ENCODE measurements at regions not wholly inside any gene's neighbourhood (a gene's known extent, or its start where the extent isn't known, plus 50 kb on each side); places are given as distances from the start of the nearest gene placed in this dataset.
"Not testable (repeated sequence)": the region's sequence is repeated elsewhere in the genome, so short reads cannot be mapped to it uniquely, and the experiment has no call there.

DNA sequence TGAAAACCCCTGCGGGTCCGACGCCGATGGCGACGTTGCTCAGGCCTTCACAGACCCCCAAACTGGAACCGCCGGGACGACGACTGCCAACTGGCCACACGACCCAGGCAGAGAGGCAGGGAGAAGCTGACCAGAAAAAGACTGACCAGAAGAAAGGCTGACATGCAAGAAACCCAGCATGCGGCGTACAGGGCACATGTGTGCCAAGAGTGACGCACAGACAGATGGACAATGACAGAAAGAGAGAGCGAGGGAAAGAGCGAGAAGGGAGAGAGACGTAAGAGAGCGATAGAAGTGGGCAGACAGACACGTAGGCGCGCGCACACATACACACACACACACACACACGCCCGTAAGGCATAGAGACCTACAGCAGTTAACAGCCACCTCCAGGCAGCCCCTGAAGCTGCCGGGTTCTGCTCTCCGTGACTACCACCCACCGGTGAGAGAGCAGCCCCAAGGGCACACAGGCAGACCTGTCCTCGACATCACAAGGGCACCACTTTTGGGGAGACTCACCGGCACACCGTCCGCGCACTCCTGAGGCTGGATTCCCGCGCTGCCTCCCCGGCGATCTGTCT is 67.2 kb upstream of the ZNF527 start:
- no peak for DNase-seq

GRCh38 chr19:37304190-37304883 is 66.6 kb upstream of the ZNF527 start:
- no peak for DNase-seq

DNA sequence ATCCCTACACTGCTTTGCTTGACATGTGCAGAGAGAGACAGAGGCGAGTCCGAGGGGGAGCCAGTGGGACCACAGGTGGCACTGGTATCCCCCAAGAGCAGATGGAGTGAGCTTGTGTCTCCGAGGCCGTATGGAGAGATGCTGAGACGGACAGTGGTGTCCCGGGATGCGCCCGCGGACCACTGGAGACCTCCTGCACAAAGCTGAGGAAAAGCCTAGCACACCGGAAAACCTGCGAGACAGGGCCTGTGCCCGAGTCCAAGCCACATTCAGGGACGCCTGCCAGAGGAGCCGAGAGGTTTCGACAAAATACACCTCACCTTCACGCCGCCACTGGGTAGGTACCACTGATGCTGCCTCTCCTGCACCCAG is 66.0 kb upstream of the ZNF527 start:
- no peak for DNase-seq

DNA sequence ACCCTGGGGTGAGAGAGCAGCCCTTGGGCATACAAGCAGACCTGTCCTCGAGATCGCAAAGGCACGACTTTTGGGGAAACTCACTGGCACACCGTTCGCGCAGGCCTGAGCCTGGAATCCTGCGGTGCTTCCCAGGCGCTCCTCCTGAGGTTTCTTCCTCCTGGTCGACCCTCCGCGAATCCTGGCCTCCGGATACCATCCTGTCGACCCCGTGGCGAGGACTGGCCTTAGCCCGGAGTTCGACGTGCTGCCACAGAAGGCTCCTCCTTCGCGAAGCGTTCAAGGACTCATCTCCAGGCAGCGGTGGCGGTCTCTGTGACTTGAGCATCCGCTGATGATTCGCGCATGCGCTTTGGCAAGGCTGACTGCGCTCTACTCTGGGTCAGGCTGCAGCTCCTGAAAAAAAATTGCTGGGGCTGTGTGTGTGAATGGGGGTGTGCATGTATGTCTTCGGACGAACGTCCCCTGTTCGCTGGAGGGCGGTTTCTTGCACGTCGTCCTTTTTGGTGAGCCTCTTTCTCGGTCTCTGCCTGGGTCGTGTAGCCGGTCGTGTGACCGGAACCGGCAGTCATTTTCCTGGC is 64.4 kb upstream of the ZNF527 start:
- no peak for DNase-seq

- peak; percentile 24 for DNase-seq
Measured at GRCh38 chr19:37309834-37310575, 60.9 kb upstream of the ZNF527 start.

- DNase-seq: peak; percentile 14
Measured at GRCh38 chr19:37312531-37313334, 58.2 kb upstream of the ZNF527 start.

GRCh38 chr19:37313335-37313627 is 57.6 kb upstream of the ZNF527 start:
- DNase-seq: no peak

DNA sequence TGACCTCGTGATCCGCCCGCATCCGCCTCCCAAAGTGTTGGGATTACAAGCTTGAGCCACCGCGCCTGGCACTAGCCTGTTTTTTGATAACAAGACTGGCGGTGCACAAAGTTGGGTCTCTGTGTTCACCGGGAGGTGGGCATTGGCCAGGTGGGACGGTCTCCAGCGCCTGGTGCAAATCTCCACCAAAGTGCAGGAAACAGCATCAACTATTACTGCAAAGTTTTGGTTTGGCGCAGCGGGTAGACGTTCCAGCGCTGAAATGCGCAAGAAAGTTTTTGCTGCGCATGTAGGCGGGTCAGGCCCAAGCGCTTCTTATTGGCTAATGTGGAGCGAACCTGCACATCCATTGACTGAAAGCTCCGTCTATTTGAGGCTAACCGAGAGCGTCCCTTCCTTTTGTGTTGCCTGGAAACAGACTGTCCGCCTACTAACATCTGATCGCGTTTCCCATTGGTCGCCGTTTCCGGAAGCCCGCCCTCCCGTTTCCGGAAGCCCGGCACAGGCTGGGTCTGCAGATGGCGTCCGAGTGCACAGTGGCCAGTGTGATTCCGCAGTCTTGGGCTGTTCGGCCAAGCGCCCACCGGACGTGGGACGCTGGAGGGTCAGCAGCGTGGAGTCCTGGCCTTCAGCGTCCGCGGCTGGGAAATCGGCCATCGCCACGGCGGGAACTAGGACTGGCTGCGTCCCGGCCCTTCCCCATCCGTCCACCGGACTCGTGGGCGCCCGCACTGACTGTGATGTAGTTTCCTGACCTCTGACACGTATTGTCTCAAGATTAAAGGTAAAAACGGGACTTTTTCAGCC is 53.3 kb upstream of the ZNF527 start:
- peak; percentile 99 for DNase-seq

GRCh38 chr19:37320988-37321387 is 49.9 kb upstream of the ZNF527 start:
- not testable (repeated sequence) for DNase-seq
